GM19023 (cell line): ENCODE measurements at regions not wholly inside any gene's neighbourhood (a gene's known extent, or its start where the extent isn't known, plus 50 kb on each side); places are given as distances from the start of the nearest gene placed in this dataset.
A peak's percentile ranks its signal among the peaks of the same experiment; 100 is the strongest.
"Not testable (repeated sequence)": the region's sequence is repeated elsewhere in the genome, so short reads cannot be mapped to it uniquely, and the experiment has no call there.

Experiments
- ATAC-seq: cut with Tn5 transposase; IDR thresholded peaks from one replicate; pipeline ENCODE4 v1.9.1; 2021; ENCODE audit warnings: mild to moderate bottlenecking, moderate library complexity; ENCODE audit not compliant: unreplicated experiment

- not testable (repeated sequence) for ATAC-seq
These were observed 243.3 kb downstream of the TTC6 start for GRCh38 chr14:37838778-37839177.

GRCh38 chr14:37841039-37841438, 245.6 kb downstream of the TTC6 start:
- not testable (repeated sequence) for ATAC-seq

GRCh38 chr14:37842106-37842505, 246.7 kb downstream of the TTC6 start:
- no peak for ATAC-seq

- no peak for ATAC-seq
These were observed 248.7 kb downstream of the TTC6 start for GRCh38 chr14:37843954-37844607.

GRCh38 chr14:37844614-37845013, 249.2 kb downstream of the TTC6 start:
- ATAC-seq, result no peak

- no peak for ATAC-seq
These were observed 253.7 kb downstream of the TTC6 start for GRCh38 chr14:37848985-37849621.

- no peak for ATAC-seq
These were observed 255.6 kb downstream of the TTC6 start for GRCh38 chr14:37851054-37851453.

GRCh38 chr14:37855871-37856270, 260.4 kb downstream of the TTC6 start:
- ATAC-seq, result no peak

- ATAC-seq, result no peak
These were observed 262.4 kb downstream of the TTC6 start for GRCh38 chr14:37857774-37858266.

GRCh38 chr14:37858733-37859132, 263.3 kb downstream of the TTC6 start:
- no peak for ATAC-seq

- no peak for ATAC-seq
These were observed 263.7 kb downstream of the TTC6 start for GRCh38 chr14:37859177-37859576.

- no peak for ATAC-seq
These were observed 266.8 kb downstream of the TTC6 start for GRCh38 chr14:37862263-37862662.

GRCh38 chr14:37864128-37864527, 268.7 kb downstream of the TTC6 start:
- no peak for ATAC-seq

- no peak for ATAC-seq
These were observed 269.7 kb downstream of the TTC6 start for GRCh38 chr14:37864861-37865718.

- no peak for ATAC-seq
These were observed 270.5 kb downstream of the TTC6 start for GRCh38 chr14:37865719-37866549.

- ATAC-seq, result no peak
These were observed 274.2 kb downstream of the TTC6 start for GRCh38 chr14:37869633-37870032.

GRCh38 chr14:37870170-37870569, 274.7 kb downstream of the TTC6 start:
- no peak for ATAC-seq

GRCh38 chr14:37870632-37871346, 275.4 kb downstream of the TTC6 start:
- no peak for ATAC-seq

GRCh38 chr14:37874065-37874428, 278.6 kb downstream of the TTC6 start:
- ATAC-seq, result not testable (repeated sequence)

- ATAC-seq, result peak; percentile 99
These were observed 279.1 kb downstream of the TTC6 start for GRCh38 chr14:37874429-37875109.
